Thoracic aorta (tissue), 2 donors: ENCODE measurements at regions not wholly inside any gene's neighbourhood (a gene's known extent, or its start where the extent isn't known, plus 50 kb on each side); places are given as distances from the start of the nearest gene placed in this dataset.
"Not testable (repeated sequence)": the region's sequence is repeated elsewhere in the genome, so short reads cannot be mapped to it uniquely, and the experiment has no call there.

Experiments
- ATAC-seq: fragments of 150-250 bp; one replicate; pipeline ENCODE4 v1.8.0; 2017; ENCODE audit warnings: low read depth; ENCODE audit not compliant: insufficient number of reproducible peaks, low FRiP score
- DNase-seq: peaks from one replicate; pipeline ENCODE4 v3.0.0-alpha.2; 2020; ENCODE audit warnings: low spot score
- H3K27ac ChIP-seq, 2 donors: fragments of 200-600 bp; sonication (generic); 1 replicate in 1 of 2; 2 replicates in 1 of 2; pipeline ENCODE4 v1.5.1; 2016; ENCODE audit warnings: mild to moderate bottlenecking in 2 of 2, moderate library complexity in 2 of 2
- H3K27me3 ChIP-seq: fragments of 200-600 bp; sonication (generic); replicated peaks from 2 replicates; pipeline ENCODE4 v1.6.0; 2016; ENCODE audit warnings: mild to moderate bottlenecking; ENCODE audit not compliant: insufficient read depth
- H3K36me3 ChIP-seq: fragments of 200-600 bp; sonication (generic); one replicate; pipeline ENCODE4 v1.5.1; 2016
- H3K4me1 ChIP-seq, 2 donors: fragments of 200-600 bp; sonication (generic); 1 replicate in 1 of 2; 2 replicates in 1 of 2; pipeline versions ENCODE4 v1.5.1 to v1.6.0; 2016; ENCODE audit warnings: low read depth in 2 of 2, mild to moderate bottlenecking in 1 of 2; ENCODE audit not compliant: control insufficient read depth in 1 of 2
- H3K4me3 ChIP-seq: fragments of 200-600 bp; sonication (generic); 2 replicates; pipeline ENCODE4 v1.5.1; 2016; ENCODE audit warnings: mild to moderate bottlenecking
- H3K9me3 ChIP-seq: fragments of 200-600 bp; sonication (generic); 2 replicates; pipeline ENCODE4 v1.5.1; 2016
- TF ChIP-seq, protein P1 (sequence below): fragments of 200-600 bp; sonication (generic); IDR thresholded peaks from one replicate; pipeline ENCODE4 v1.5.1; 2019; ENCODE audit warnings: antibody characterized with exemption

- Histone ChIP-seq H3K27me3 (no peaks in the 10 kb centered on the region), H3K4me1 (no peaks in the 10 kb centered on the region), H3K9me3 (no peaks in the 10 kb centered on the region), H3K27ac (no peak overlapping the region), H3K4me3 (no peak overlapping the region), H3K36me3 (no peaks in the 10 kb centered on the region)
- TF ChIP-seq, protein P1, sequence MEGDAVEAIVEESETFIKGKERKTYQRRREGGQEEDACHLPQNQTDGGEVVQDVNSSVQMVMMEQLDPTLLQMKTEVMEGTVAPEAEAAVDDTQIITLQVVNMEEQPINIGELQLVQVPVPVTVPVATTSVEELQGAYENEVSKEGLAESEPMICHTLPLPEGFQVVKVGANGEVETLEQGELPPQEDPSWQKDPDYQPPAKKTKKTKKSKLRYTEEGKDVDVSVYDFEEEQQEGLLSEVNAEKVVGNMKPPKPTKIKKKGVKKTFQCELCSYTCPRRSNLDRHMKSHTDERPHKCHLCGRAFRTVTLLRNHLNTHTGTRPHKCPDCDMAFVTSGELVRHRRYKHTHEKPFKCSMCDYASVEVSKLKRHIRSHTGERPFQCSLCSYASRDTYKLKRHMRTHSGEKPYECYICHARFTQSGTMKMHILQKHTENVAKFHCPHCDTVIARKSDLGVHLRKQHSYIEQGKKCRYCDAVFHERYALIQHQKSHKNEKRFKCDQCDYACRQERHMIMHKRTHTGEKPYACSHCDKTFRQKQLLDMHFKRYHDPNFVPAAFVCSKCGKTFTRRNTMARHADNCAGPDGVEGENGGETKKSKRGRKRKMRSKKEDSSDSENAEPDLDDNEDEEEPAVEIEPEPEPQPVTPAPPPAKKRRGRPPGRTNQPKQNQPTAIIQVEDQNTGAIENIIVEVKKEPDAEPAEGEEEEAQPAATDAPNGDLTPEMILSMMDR = no peak
- DNase-seq (no peak), ATAC-seq (no peak)
These were observed 549.9 kb upstream of the CDH5 start for GRCh38 chr16:65816556-65816955.

- DNase-seq = no peak
- Histone ChIP-seq H3K36me3 (no peaks in the 10 kb centered on the region), H3K27ac (no peak overlapping the region), H3K9me3 (no peaks in the 10 kb centered on the region), H3K27me3 (no peaks in the 10 kb centered on the region), H3K4me1 (no peaks in the 10 kb centered on the region), H3K4me3 (no peak overlapping the region)
- no peak for ATAC-seq
- TF ChIP-seq, protein P1 = no peak
These were observed 550.8 kb upstream of the CDH5 start for GRCh38 chr16:65815707-65816106.

DNA sequence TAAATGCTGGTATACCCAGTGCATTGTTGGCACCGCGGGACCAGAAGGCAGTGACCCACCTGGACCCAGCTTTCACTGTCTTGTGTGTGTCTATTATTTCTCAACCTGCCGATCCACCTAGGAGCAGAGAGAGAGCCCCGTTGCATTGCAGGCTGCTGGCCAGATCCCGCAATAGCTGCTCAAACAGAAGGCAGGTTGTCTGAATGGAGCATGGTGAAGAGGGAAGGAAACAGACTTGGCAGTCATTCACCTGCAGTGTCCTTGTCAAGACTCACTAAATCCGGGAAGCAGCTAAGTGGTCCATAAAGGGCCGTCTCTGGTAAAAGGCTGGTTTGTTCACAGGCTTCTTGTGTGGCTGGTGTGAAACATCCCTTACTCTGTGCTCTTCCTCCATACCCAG, 552.6 kb upstream of the CDH5 start:
- H3K4me1 ChIP-seq, H3K4me3 ChIP-seq, DNase-seq, H3K9me3 ChIP-seq, H3K27me3 ChIP-seq, H3K36me3 ChIP-seq, ATAC-seq, H3K27ac ChIP-seq: not testable (repeated sequence)

- H3K27ac ChIP-seq = no peak overlapping the region
- no peaks in the 10 kb centered on the region for H3K27me3 ChIP-seq
- no peaks in the 10 kb centered on the region for H3K9me3 ChIP-seq
- ATAC-seq (no peak), DNase-seq (no peak)
- no peaks in the 10 kb centered on the region for H3K36me3 ChIP-seq
- no peak overlapping the region for H3K4me3 ChIP-seq
- TF ChIP-seq, protein P1 = no peak
- H3K4me1 ChIP-seq = no peaks in the 10 kb centered on the region
These were observed 556.9 kb upstream of the CDH5 start for GRCh38 chr16:65809627-65810026.

- ATAC-seq = no peak
- no peak overlapping the region for H3K27ac ChIP-seq
- H3K4me3 ChIP-seq = no peak overlapping the region
- TF ChIP-seq, protein P1 = no peak
- no peak for DNase-seq
- H3K4me1 ChIP-seq = no peaks in the 10 kb centered on the region
- H3K36me3 ChIP-seq = no peaks in the 10 kb centered on the region
- H3K9me3 ChIP-seq = no peaks in the 10 kb centered on the region
- H3K27me3 ChIP-seq = no peaks in the 10 kb centered on the region
These were observed 557.7 kb upstream of the CDH5 start for GRCh38 chr16:65808790-65809189.

GRCh38 chr16:65807858-65808257, 558.6 kb upstream of the CDH5 start:
- Histone ChIP-seq H3K4me3 (no peak overlapping the region), H3K36me3 (no peaks in the 10 kb centered on the region), H3K27ac (no peak overlapping the region), H3K4me1 (no peaks in the 10 kb centered on the region), H3K27me3 (no peaks in the 10 kb centered on the region), H3K9me3 (no peaks in the 10 kb centered on the region)
- ATAC-seq = no peak
- TF ChIP-seq, protein P1 = no peak
- no peak for DNase-seq

DNA sequence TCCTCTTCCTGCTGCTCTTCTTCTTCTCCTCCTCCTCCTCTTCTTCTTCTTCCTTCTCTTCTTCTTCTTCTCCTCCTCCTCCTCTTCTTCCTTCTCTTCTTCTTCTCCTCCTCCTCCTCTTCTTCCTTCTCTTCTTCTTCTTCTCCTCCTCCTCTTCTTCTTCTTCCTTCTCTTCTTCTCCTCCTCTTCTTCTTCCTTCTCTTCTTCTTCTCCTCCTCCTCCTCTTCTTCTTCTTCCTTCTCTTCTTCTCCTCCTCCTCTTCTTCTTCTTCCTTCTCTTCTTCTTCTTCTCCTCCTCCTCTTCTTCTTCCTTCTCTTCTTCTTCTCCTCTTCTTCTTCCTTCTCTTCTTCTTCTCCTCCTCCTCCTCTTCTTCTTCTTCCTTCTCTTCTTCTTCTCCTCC, 560.8 kb upstream of the CDH5 start:
- DNase-seq, H3K9me3 ChIP-seq, H3K36me3 ChIP-seq, H3K4me3 ChIP-seq, H3K4me1 ChIP-seq, ATAC-seq, H3K27me3 ChIP-seq, H3K27ac ChIP-seq: not testable (repeated sequence)
